ENCODE measurements at regions not wholly inside any gene's neighbourhood (a gene's known extent, or its start where the extent isn't known, plus 50 kb on each side); places are given as distances from the start of the nearest gene placed in this dataset.

GRCh38 chr16:56113223-56113622 is 78.1 kb upstream of the GNAO1 start:
- Histone ChIP-seq H3K27ac (no peak overlapping the region), H3K27me3 (replicated peaks) (no peaks in the 10 kb centered on the region), H3K36me3 (replicated peaks) (no peaks in the 10 kb centered on the region), H3K4me3 (ENCODE audit: low read depth, low read length) (no peak overlapping the region)
- TF ChIP-seq CTCF (IDR thresholded peaks at IDR 0.05; ENCODE audit: low read depth, low read length, missing control alignments) = no peak
- in situ Hi-C loops (cut with HindIII; ENCODE audit: low pct_ligation_motif_present, low sequenced_read_pairs) = no loop called here
- DNase-seq = no peak

GRCh38 chr16:56111100-56111499 is 80.2 kb upstream of the GNAO1 start:
- DNase-seq = no peak
- no peak overlapping the region for H3K4me3 ChIP-seq (ENCODE audit: low read depth, low read length)
- H3K27me3 ChIP-seq (replicated peaks) = no peaks in the 10 kb centered on the region
- no peaks in the 10 kb centered on the region for H3K36me3 ChIP-seq (replicated peaks)
- in situ Hi-C loops (cut with HindIII; ENCODE audit: low pct_ligation_motif_present, low sequenced_read_pairs) = no loop called here
- no peak for TF ChIP-seq CTCF (IDR thresholded peaks at IDR 0.05; ENCODE audit: low read depth, low read length, missing control alignments)
- H3K27ac ChIP-seq = no peak overlapping the region

- no peaks in the 10 kb centered on the region for H3K27me3 ChIP-seq (replicated peaks)
- H3K4me3 ChIP-seq (ENCODE audit: low read depth, low read length) = no peak overlapping the region
- no peak overlapping the region for H3K27ac ChIP-seq
- H3K36me3 ChIP-seq (replicated peaks) = no peaks in the 10 kb centered on the region
- TF ChIP-seq CTCF (IDR thresholded peaks at IDR 0.05; ENCODE audit: low read depth, low read length, missing control alignments) = no peak
- in situ Hi-C loops (cut with HindIII; ENCODE audit: low pct_ligation_motif_present, low sequenced_read_pairs) = no loop called here
- DNase-seq = no peak
These were observed 81.3 kb upstream of the GNAO1 start for GRCh38 chr16:56109994-56110393.

- H3K27ac ChIP-seq = no peak overlapping the region
- TF ChIP-seq CTCF (IDR thresholded peaks at IDR 0.05; ENCODE audit: low read depth, low read length, missing control alignments) = no peak
- H3K27me3 ChIP-seq (replicated peaks) = no peaks in the 10 kb centered on the region
- in situ Hi-C loops (cut with HindIII; ENCODE audit: low pct_ligation_motif_present, low sequenced_read_pairs) = no loop called here
- H3K36me3 ChIP-seq (replicated peaks) = no peaks in the 10 kb centered on the region
- no peak for DNase-seq
- no peak overlapping the region for H3K4me3 ChIP-seq (ENCODE audit: low read depth, low read length)
These were observed 82.1 kb upstream of the GNAO1 start for GRCh38 chr16:56109205-56109604.

GRCh38 chr16:56108724-56109123 is 82.6 kb upstream of the GNAO1 start:
- Histone ChIP-seq H3K27me3 (replicated peaks) (no peaks in the 10 kb centered on the region), H3K4me3 (ENCODE audit: low read depth, low read length) (no peak overlapping the region), H3K36me3 (replicated peaks) (no peaks in the 10 kb centered on the region), H3K27ac (no peak overlapping the region)
- in situ Hi-C loops (cut with HindIII; ENCODE audit: low pct_ligation_motif_present, low sequenced_read_pairs) = no loop called here
- DNase-seq = no peak
- TF ChIP-seq CTCF (IDR thresholded peaks at IDR 0.05; ENCODE audit: low read depth, low read length, missing control alignments) = no peak

GRCh38 chr16:56108056-56108471 is 83.2 kb upstream of the GNAO1 start:
- DNase-seq = no peak
- TF ChIP-seq CTCF (IDR thresholded peaks at IDR 0.05; ENCODE audit: low read depth, low read length, missing control alignments) = no peak
- no peaks in the 10 kb centered on the region for H3K27me3 ChIP-seq (replicated peaks)
- H3K27ac ChIP-seq = no peak overlapping the region
- in situ Hi-C loops (cut with HindIII; ENCODE audit: low pct_ligation_motif_present, low sequenced_read_pairs) = no loop called here
- H3K36me3 ChIP-seq (replicated peaks) = no peaks in the 10 kb centered on the region
- H3K4me3 ChIP-seq (ENCODE audit: low read depth, low read length) = no peak overlapping the region

Measured in brain microvascular endothelial cell (primary cell).